ENCODE measurements at regions not wholly inside any gene's neighbourhood (a gene's known extent, or its start where the extent isn't known, plus 50 kb on each side); places are given as distances from the start of the nearest gene placed in this dataset.

DNA sequence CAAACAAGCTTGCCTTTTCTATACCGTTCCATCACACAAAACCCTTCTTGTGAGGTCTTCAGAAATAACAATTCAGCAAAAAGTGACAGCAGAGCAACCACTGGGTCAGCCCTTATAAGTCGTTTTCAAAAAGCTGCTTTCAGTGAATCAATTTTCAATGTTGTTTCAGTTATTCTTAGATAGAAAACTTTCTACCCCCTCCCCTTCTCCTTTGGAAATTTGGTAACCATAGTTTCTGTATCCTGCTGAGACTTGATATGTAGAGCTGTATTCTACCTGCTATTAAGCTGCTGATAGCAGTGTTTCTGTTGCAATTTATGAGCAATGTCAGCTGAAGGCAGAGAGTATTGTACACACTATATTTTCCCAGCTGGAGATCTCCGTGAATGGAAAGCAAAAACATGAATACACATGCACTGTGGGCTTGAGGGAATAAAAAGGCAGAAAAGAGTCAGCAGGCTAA is 75.7 kb downstream of the ZNF608 start:
- ATAC-seq (ENCODE audit: low read depth) (no peak), DNase-seq (no peak)
- no peaks in the 10 kb centered on the region for H3K9me3 Mint-ChIP-seq
- H3K36me3 Mint-ChIP-seq, result no peaks in the 10 kb centered on the region
- peaks cover 16% of the 10 kb centered on the region for H3K27me3 Mint-ChIP-seq
- POLR2A ChIA-PET, result no interaction called here
- no peak overlapping the region for H3K27ac Mint-ChIP-seq
- H3K4me3 Mint-ChIP-seq, result no peak overlapping the region
- no peaks in the 10 kb centered on the region for H3K4me1 Mint-ChIP-seq

GRCh38 chr5:124669956-124670721 is 76.3 kb downstream of the ZNF608 start:
- ATAC-seq (ENCODE audit: low read depth) (no peak), DNase-seq (no peak)
- no peaks in the 10 kb centered on the region for H3K36me3 Mint-ChIP-seq
- H3K27me3 Mint-ChIP-seq, result peaks cover 13% of the 10 kb centered on the region
- POLR2A ChIA-PET, result no interaction called here
- no peak overlapping the region for H3K27ac Mint-ChIP-seq
- H3K4me3 Mint-ChIP-seq, result no peak overlapping the region
- H3K9me3 Mint-ChIP-seq, result no peaks in the 10 kb centered on the region
- no peaks in the 10 kb centered on the region for H3K4me1 Mint-ChIP-seq

DNA sequence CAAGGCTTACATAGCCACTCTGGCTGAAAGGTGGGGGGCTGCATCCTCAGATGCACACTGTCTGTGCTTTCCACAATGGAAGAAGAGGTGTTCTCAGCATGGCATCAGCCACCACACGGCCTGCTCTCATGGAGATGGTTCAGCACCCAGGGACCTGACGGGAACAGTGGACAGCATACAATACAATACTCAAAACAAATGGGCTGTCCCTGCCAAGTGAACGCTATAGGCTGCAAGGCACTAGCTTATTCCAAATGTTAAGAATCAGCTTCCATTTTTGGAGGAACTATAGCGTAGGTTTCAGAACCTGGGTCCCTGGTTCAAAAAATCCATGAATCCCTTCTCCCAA is 77.2 kb downstream of the ZNF608 start:
- peaks cover 15% of the 10 kb centered on the region for H3K27me3 Mint-ChIP-seq
- no peaks in the 10 kb centered on the region for H3K4me1 Mint-ChIP-seq
- no peak overlapping the region for H3K27ac Mint-ChIP-seq
- no peaks in the 10 kb centered on the region for H3K9me3 Mint-ChIP-seq
- DNase-seq (no peak), ATAC-seq (ENCODE audit: low read depth) (no peak)
- POLR2A ChIA-PET, result no interaction called here
- H3K36me3 Mint-ChIP-seq, result no peaks in the 10 kb centered on the region
- no peak overlapping the region for H3K4me3 Mint-ChIP-seq

DNA sequence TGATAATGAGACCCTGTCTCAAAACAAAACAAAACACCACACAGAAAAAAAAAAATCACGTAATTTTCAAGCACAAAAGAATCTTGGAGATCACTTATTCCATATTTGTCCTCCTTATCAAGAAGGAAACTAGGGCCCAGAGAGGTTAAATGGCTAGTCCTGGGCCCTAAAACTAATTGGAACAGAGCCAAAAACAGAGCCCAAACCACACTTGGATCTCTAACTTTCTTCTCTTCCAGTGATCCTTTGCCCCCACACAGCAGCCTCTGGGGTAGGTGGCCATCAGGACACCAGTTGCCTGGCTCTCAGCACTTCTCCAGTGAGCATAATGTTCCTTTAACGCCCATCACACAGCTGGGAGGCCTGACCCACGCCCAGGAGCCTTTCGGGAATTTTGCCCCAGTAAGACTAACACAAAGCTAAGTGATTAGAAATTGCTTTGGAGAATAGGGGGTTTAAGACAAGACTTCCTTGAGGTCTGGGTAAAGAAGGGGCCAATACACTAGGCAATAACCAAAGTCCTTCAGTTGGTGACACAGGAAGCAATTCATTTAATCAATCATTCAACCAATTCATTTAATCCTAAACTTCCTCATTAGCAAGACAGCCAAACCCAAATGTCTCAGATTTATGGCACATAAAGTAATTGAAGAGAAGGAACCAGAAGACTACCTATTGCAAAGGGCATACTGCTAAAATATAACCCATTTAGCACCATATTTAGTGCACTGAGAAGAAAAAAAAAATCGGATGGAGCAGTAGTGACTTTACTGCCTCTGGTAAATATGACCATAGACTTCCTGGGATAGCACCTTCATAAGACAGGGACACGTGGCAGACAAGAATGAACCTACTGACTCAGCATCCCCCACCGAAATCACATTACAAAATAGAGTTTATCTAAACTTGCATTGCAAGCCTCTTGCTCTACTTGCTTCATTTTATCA is 77.8 kb downstream of the ZNF608 start:
- Mint-ChIP-seq H3K36me3 (no peaks in the 10 kb centered on the region), H3K4me3 (no peak overlapping the region), H3K27ac (no peak overlapping the region), H3K27me3 (peaks cover 19% of the 10 kb centered on the region), H3K4me1 (no peaks in the 10 kb centered on the region), H3K9me3 (no peaks in the 10 kb centered on the region)
- DNase-seq (no peak), ATAC-seq (ENCODE audit: low read depth) (no peak)
- POLR2A ChIA-PET, result no interaction called here

- DNase-seq (no peak), ATAC-seq (ENCODE audit: low read depth) (no peak)
- Mint-ChIP-seq H3K27me3 (peaks cover 21% of the 10 kb centered on the region), H3K4me1 (no peaks in the 10 kb centered on the region), H3K36me3 (no peaks in the 10 kb centered on the region), H3K27ac (no peak overlapping the region), H3K4me3 (no peak overlapping the region), H3K9me3 (no peaks in the 10 kb centered on the region)
- POLR2A ChIA-PET, result no interaction called here
These were observed 80.8 kb downstream of the ZNF608 start for GRCh38 chr5:124665625-124666024.

- ATAC-seq (ENCODE audit: low read depth), result no peak
- no peak overlapping the region for H3K27ac Mint-ChIP-seq
- no peak overlapping the region for H3K4me3 Mint-ChIP-seq
These were observed 81.4 kb downstream of the ZNF608 start for GRCh38 chr5:124665035-124665434.

GRCh38 chr5:124664287-124664686 is 82.2 kb downstream of the ZNF608 start:
- Mint-ChIP-seq H3K27me3 (peaks cover 23% of the 10 kb centered on the region), H3K36me3 (no peaks in the 10 kb centered on the region), H3K27ac (no peak overlapping the region), H3K4me1 (no peaks in the 10 kb centered on the region), H3K9me3 (no peaks in the 10 kb centered on the region), H3K4me3 (no peak overlapping the region)
- ATAC-seq (ENCODE audit: low read depth) (no peak), DNase-seq (no peak)
- POLR2A ChIA-PET, result no interaction called here

More at GRCh38 chr5:124665035-124665434, 81.4 kb downstream of the ZNF608 start:
- H3K4me1 Mint-ChIP-seq, result no peaks in the 10 kb centered on the region
- no peaks in the 10 kb centered on the region for H3K36me3 Mint-ChIP-seq
- POLR2A ChIA-PET, result no interaction called here
- no peak for DNase-seq
- H3K9me3 Mint-ChIP-seq, result no peaks in the 10 kb centered on the region
- peaks cover 18% of the 10 kb centered on the region for H3K27me3 Mint-ChIP-seq

- no peak for ATAC-seq (ENCODE audit: low read depth)
- POLR2A ChIA-PET, result no interaction called here
- H3K4me1 Mint-ChIP-seq, result no peaks in the 10 kb centered on the region
- no peaks in the 10 kb centered on the region for H3K36me3 Mint-ChIP-seq
- H3K9me3 Mint-ChIP-seq, result no peaks in the 10 kb centered on the region
- DNase-seq, result no peak
- no peak overlapping the region for H3K4me3 Mint-ChIP-seq
- no peak overlapping the region for H3K27ac Mint-ChIP-seq
- H3K27me3 Mint-ChIP-seq, result peaks cover 31% of the 10 kb centered on the region
These were observed 83.3 kb downstream of the ZNF608 start for GRCh38 chr5:124663101-124663506.

DNA sequence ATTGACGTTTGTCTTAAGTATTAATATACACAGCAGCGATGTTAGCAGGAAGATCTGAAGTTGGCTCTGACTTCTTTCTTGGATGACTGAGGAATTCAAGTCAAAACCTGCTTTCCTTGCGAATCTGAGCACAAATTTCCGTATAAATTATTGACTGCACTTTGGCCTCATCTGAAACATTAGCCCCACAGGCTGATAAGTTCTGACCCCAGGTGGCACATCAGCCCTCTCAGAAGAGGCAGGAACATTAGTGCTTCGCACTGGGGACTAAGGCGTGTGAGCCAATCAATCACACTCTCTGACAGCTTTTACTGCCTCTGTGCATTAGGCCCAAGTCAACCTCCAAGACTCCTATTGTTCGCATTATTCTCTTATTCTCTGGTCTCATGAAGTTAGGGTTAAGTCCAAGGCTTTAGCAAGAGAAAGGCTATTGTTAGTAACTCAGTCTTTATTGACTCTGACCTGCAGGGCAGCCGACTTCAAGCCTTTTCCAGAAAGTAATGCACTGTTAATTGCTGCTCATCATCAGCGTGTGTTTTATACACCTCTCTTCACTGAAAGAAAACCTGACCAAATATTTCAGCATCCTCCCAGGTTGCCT is 84.2 kb downstream of the ZNF608 start:
- H3K4me1 Mint-ChIP-seq, result no peaks in the 10 kb centered on the region
- POLR2A ChIA-PET, result no interaction called here
- no peaks in the 10 kb centered on the region for H3K36me3 Mint-ChIP-seq
- DNase-seq (no peak), ATAC-seq (ENCODE audit: low read depth) (no peak)
- no peaks in the 10 kb centered on the region for H3K9me3 Mint-ChIP-seq
- H3K27ac Mint-ChIP-seq, result no peak overlapping the region
- H3K27me3 Mint-ChIP-seq, result peaks cover 29% of the 10 kb centered on the region
- no peak overlapping the region for H3K4me3 Mint-ChIP-seq

GRCh38 chr5:124661317-124662141 is 84.9 kb downstream of the ZNF608 start:
- Mint-ChIP-seq H3K4me1 (no peaks in the 10 kb centered on the region), H3K27ac (no peak overlapping the region), H3K27me3 (peaks cover 29% of the 10 kb centered on the region), H3K4me3 (no peak overlapping the region), H3K9me3 (no peaks in the 10 kb centered on the region), H3K36me3 (no peaks in the 10 kb centered on the region)
- POLR2A ChIA-PET, result no interaction called here
- ATAC-seq (ENCODE audit: low read depth) (no peak), DNase-seq (no peak)

GRCh38 chr5:124660229-124661093 is 86.0 kb downstream of the ZNF608 start:
- no peaks in the 10 kb centered on the region for H3K36me3 Mint-ChIP-seq
- no peaks in the 10 kb centered on the region for H3K9me3 Mint-ChIP-seq
- no peak overlapping the region for H3K4me3 Mint-ChIP-seq
- POLR2A ChIA-PET, result no interaction called here
- no peak overlapping the region for H3K27ac Mint-ChIP-seq
- H3K27me3 Mint-ChIP-seq, result peaks cover 29% of the 10 kb centered on the region
- no peak for ATAC-seq (ENCODE audit: low read depth)
- no peak for DNase-seq
- no peaks in the 10 kb centered on the region for H3K4me1 Mint-ChIP-seq

GRCh38 chr5:124659798-124660197 is 86.6 kb downstream of the ZNF608 start:
- Mint-ChIP-seq H3K36me3 (no peaks in the 10 kb centered on the region), H3K27ac (no peak overlapping the region), H3K4me3 (no peak overlapping the region), H3K9me3 (no peaks in the 10 kb centered on the region), H3K4me1 (no peaks in the 10 kb centered on the region), H3K27me3 (peaks cover 29% of the 10 kb centered on the region)
- DNase-seq (no peak), ATAC-seq (ENCODE audit: low read depth) (no peak)
- POLR2A ChIA-PET, result no interaction called here

Measured in activated naive CD8-positive, alpha-beta T cell treated with anti-CD3 and anti-CD28 coated beads, Interleukin-2, amount 10 ng/mL, durations not matched to agents 7 days and 5 days (primary cell).